ENCODE measurements at regions not wholly inside any gene's neighbourhood (a gene's known extent, or its start where the extent isn't known, plus 50 kb on each side); places are given as distances from the start of the nearest gene placed in this dataset.

GRCh38 chr13:84954636-84955035, 844.6 kb downstream of the SLITRK6 start:
- Histone ChIP-seq H3K9ac (ENCODE audit: low read length) (no peak overlapping the region), H3K4me3 (ENCODE audit: low read length) (no peak overlapping the region), H4K20me1 (ENCODE audit: low read length) (no peaks in the 10 kb centered on the region), H3K9me2 (replicated peaks; ENCODE audit: low read length) (no peaks in the 10 kb centered on the region), H3K36me3 (ENCODE audit: low read depth, low read length) (no peaks in the 10 kb centered on the region), H3K4me2 (ENCODE audit: low read length) (no peak overlapping the region), H3K9me3 (ENCODE audit: low read length) (no peaks in the 10 kb centered on the region), H3K79me2 (ENCODE audit: low read length) (no peaks in the 10 kb centered on the region), H3K27ac (ENCODE audit: low read length) (no peak overlapping the region), H3F3A (ENCODE audit: low read length, unreplicated experiment) (no peaks in the 10 kb centered on the region), H2AFZ (ENCODE audit: low read length) (no peak overlapping the region), H3K27me3 (ENCODE audit: low read length) (no peaks in the 10 kb centered on the region), H3K4me1 (ENCODE audit: insufficient read depth, low read length) (no peaks in the 10 kb centered on the region)
- ChIA-PET POLR2A (ENCODE audit: unreplicated experiment) (no interaction called here), CTCF (no interaction called here)
- TF ChIP-seq CTCF (conservative IDR thresholded peaks at IDR 0.05; ENCODE audit: low read depth, low read length) (no peak), EZH2phosphoT487 (IDR thresholded peaks at IDR 0.05; ENCODE audit: borderline replicate concordance, low read length) (no peak), EZH2 (IDR thresholded peaks at IDR 0.05; ENCODE audit: low read length, unreplicated experiment) (no peak)
- intact Hi-C loops (cut with micrococcal nuclease) = no loop called here
- DNase-seq (no peak), ATAC-seq (no peak)
- BruUV-seq (replicated peaks) = no TSS peak

- H3K9me3 ChIP-seq (ENCODE audit: low read length) = no peaks in the 10 kb centered on the region
- H4K20me1 ChIP-seq (ENCODE audit: low read length) = no peaks in the 10 kb centered on the region
- no peaks in the 10 kb centered on the region for H3F3A ChIP-seq (ENCODE audit: low read length, unreplicated experiment)
- TF ChIP-seq EZH2 (IDR thresholded peaks at IDR 0.05; ENCODE audit: low read length, unreplicated experiment) (no peak), CTCF (conservative IDR thresholded peaks at IDR 0.05; ENCODE audit: low read depth, low read length) (no peak), EZH2phosphoT487 (IDR thresholded peaks at IDR 0.05; ENCODE audit: borderline replicate concordance, low read length) (no peak)
- no TSS peak for BruUV-seq (replicated peaks)
- intact Hi-C loops (cut with micrococcal nuclease) = no loop called here
- peak; percentile 31 for DNase-seq
- H3K9me2 ChIP-seq (replicated peaks; ENCODE audit: low read length) = no peaks in the 10 kb centered on the region
- H3K9ac ChIP-seq (ENCODE audit: low read length) = no peak overlapping the region
- ATAC-seq = no peak
- H3K27ac ChIP-seq (ENCODE audit: low read length) = no peak overlapping the region
- H3K4me1 ChIP-seq (ENCODE audit: insufficient read depth, low read length) = no peaks in the 10 kb centered on the region
- ChIA-PET CTCF (no interaction called here), POLR2A (ENCODE audit: unreplicated experiment) (no interaction called here)
- no peak overlapping the region for H3K4me3 ChIP-seq (ENCODE audit: low read length)
- H3K36me3 ChIP-seq (ENCODE audit: low read depth, low read length) = no peaks in the 10 kb centered on the region
- H3K4me2 ChIP-seq (ENCODE audit: low read length) = no peak overlapping the region
- H3K27me3 ChIP-seq (ENCODE audit: low read length) = no peaks in the 10 kb centered on the region
- no peaks in the 10 kb centered on the region for H3K79me2 ChIP-seq (ENCODE audit: low read length)
- no peak overlapping the region for H2AFZ ChIP-seq (ENCODE audit: low read length)
These were observed 848.1 kb downstream of the SLITRK6 start for GRCh38 chr13:84951128-84951527.

GRCh38 chr13:84946192-84946591, 853.0 kb downstream of the SLITRK6 start:
- Histone ChIP-seq H2AFZ (ENCODE audit: low read length) (no peak overlapping the region), H3F3A (ENCODE audit: low read length, unreplicated experiment) (no peaks in the 10 kb centered on the region), H3K9me2 (replicated peaks; ENCODE audit: low read length) (no peaks in the 10 kb centered on the region), H3K36me3 (ENCODE audit: low read depth, low read length) (no peaks in the 10 kb centered on the region), H4K20me1 (ENCODE audit: low read length) (no peaks in the 10 kb centered on the region), H3K27ac (ENCODE audit: low read length) (no peak overlapping the region), H3K27me3 (ENCODE audit: low read length) (no peaks in the 10 kb centered on the region), H3K4me2 (ENCODE audit: low read length) (no peak overlapping the region), H3K79me2 (ENCODE audit: low read length) (no peaks in the 10 kb centered on the region), H3K9me3 (ENCODE audit: low read length) (no peaks in the 10 kb centered on the region), H3K9ac (ENCODE audit: low read length) (no peak overlapping the region), H3K4me1 (ENCODE audit: insufficient read depth, low read length) (no peaks in the 10 kb centered on the region), H3K4me3 (ENCODE audit: low read length) (no peak overlapping the region)
- no TSS peak for BruUV-seq (replicated peaks)
- POLR2A ChIA-PET (ENCODE audit: unreplicated experiment) = no interaction called here
- ATAC-seq = no peak
- DNase-seq = no peak
- intact Hi-C loops (cut with micrococcal nuclease) = no loop called here
- TF ChIP-seq EZH2phosphoT487 (IDR thresholded peaks at IDR 0.05; ENCODE audit: borderline replicate concordance, low read length) (no peak), EZH2 (IDR thresholded peaks at IDR 0.05; ENCODE audit: low read length, unreplicated experiment) (no peak), CTCF (conservative IDR thresholded peaks at IDR 0.05; ENCODE audit: low read depth, low read length) (no peak)
- CTCF ChIA-PET = no interaction called here
